Kasumi-1 (cell line): ENCODE measurements at regions not wholly inside any gene's neighbourhood (a gene's known extent, or its start where the extent isn't known, plus 50 kb on each side); places are given as distances from the start of the nearest gene placed in this dataset.
"Not testable (repeated sequence)": the region's sequence is repeated elsewhere in the genome, so short reads cannot be mapped to it uniquely, and the experiment has no call there.

ENCODE experiments used
- DNase-seq, 2 experiments: peaks; one replicate each; lab custom pipeline; 2025; lab: John Stamatoyannopoulos, UW

DNA sequence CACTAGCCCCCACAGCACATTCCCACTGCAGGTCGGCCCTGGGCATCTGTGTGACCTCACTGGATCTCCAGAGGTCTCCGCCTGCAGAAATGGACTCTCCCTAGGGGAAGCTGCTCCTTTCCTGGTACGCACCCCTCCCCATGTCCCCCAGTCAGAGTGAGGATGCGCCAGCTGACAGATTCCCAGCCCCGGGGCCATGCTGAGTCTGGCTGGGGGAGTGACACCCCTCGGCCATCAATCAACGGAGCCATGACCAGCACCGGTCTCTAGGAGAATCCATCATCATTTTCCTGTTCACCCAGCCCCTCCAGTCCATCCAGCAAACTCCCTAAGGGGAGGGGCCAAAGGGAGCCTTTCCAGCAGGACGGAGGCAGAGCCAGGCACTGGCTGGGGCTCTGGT lies 68.7 kb upstream of the PAX7 start:
- no peak for DNase-seq

DNA sequence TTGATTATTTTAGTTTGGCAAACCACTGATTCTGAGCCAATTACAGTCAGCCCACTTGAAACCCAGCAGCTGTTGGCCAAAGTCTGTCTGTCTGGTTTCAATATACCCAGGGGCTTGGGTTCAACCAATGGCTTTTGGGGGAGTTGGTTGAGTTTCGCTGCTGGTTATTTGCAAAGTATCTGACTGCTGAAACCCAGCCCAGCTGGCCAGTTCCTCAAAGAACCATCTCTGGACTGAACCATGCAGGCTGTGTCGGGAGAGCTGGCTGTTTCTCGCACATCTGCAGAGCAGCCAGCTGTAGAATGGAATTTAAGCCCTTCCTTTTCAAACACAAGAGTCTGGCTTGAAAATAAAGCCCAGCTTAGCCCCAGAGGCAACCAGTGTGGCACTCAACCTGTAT lies 66.0 kb upstream of the PAX7 start:
- no peak for DNase-seq

DNA sequence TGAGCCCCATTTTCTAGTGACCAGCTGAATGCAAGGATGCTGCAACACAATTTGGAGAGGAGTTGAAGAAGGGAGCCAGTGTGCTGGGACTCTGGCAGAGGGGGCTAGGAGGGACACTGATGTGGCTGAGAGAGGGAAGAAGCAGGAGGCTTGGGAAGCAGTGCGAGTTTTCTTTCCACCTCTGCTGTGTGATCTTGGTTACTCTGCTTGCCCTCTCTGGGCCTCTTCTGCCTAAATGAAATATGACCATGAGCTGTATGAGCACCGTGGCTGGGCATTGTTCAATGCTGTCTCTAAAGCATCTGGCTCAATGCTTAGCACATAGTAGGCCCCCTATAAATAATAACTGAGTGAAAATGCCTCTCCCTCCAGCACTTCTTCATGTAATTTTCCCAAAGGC lies 65.3 kb upstream of the PAX7 start:
- no peak for DNase-seq

- no peak for DNase-seq
Measured at GRCh38 chr1:18568489-18568888, 62.2 kb upstream of the PAX7 start.

DNA sequence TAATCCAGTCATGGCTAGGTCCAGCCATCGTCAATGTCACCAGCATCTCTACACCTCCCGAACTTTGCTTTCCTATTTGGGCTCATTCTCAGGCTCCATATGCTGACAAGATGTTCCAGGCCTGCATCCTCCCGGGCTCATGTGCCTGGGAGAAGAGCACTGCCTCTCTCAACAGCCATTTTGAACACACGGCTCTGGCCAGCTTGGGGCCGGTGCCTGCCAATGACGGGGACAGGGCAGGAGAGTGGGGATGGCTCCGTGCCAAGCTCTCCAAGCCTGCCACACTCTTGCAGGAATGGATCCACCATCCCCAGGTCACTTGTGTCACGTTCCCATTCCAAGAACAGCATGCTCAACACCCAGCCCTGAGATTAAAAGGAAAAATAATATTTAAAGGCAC lies 61.4 kb upstream of the PAX7 start:
- no peak for DNase-seq

DNA sequence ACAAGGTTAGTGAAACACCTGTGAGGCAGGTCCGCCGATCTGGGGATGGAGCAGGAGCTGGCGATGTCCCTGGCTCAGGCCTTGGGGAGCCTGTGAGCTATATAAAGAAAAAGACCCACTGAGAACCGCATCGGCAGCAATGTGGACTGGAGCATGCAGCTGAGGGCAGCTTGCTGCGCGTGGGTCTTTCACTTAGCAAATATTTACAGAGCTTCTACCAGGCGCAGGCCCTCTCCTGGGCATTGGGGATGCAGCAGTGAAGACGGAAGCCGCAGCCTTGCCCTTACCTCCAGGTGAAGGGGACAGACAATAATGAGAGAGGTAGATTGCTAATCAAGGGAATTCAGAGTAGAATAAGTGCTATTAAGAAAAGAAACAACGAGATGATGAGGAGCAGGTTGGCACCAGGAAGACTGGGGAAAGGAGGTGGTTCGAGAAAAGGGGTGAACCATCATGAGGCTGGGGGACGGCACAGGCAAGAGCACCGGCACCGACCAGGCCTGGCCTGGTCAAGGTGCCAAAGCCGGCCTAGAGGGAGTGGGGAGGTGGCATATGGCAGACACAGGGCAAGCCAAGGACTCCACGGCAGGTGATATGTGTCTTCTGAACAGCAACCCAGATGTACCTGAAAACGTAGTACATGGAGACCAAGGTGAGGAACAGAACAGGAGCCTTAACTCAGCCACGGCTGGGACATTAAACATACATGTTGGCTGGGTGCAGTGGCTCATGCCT lies 60.7 kb upstream of the PAX7 start:
- DNase-seq = no peak

- DNase-seq = no peak
Measured at GRCh38 chr1:18571275-18571674, 59.4 kb upstream of the PAX7 start.

GRCh38 chr1:18572022-18572880 lies 58.4 kb upstream of the PAX7 start:
- DNase-seq = no peak

GRCh38 chr1:18573170-18573569 lies 57.5 kb upstream of the PAX7 start:
- no peak for DNase-seq

DNA sequence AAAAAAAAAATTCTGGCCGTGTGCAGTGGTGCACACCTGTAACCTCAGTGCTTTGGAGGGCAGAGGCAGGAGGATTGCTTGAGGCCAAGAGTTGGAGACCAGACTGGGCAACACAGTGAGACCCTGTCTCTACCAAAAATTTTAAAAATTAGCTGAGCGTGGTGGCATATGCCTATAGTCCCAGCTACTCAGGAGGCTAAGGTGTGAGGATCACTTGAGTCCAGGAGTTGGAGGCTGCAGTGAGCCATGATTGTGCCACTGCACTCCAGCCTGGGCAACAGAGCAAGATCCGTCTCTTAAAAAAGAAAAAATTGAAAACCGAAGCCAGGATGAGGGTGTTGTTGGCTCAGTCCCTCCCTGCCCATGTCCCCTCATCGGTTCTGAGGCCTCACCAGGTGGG lies 55.9 kb upstream of the PAX7 start:
- DNase-seq = no peak

DNA sequence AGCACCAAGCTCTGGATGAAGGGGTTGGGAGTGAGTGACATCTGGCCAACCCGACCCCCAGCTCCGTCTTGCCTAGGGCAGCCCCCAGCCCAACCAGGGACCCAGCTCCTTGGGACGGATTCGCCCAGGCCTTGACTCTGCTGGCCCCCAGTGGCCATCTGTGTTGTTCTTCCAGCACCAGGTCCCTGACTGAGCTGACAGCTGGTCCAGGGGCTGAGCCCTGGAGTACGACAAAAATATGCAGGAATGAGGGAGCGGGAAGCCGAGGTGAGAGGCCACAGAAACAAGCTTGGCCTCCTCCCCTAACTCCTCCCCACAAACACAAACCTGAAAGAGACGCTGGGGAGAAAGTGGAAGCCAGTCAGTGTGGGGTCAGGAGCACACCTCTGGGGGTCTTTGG lies 55.0 kb upstream of the PAX7 start:
- DNase-seq = peak; percentile 9 to 11

DNA sequence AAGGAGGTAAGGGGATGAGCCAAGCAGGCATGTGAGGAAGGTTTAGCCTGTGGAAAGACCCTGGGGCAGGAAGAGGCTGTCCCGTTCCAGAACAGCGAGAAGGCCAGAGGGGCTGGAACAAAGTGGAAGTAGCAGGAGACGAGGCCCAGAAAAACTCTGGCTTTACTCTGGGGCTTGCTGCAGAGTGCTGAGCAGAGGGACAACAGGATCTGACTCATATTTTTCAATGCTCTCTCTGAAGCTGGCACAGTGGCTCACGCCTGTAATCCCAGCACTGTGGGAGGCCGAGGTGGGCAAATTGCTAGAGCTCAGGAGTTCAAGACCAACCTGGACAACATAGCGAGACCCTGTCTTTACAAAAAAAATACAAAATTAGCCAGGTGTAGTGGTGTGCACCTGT lies 52.4 kb upstream of the PAX7 start:
- no peak for DNase-seq

DNA sequence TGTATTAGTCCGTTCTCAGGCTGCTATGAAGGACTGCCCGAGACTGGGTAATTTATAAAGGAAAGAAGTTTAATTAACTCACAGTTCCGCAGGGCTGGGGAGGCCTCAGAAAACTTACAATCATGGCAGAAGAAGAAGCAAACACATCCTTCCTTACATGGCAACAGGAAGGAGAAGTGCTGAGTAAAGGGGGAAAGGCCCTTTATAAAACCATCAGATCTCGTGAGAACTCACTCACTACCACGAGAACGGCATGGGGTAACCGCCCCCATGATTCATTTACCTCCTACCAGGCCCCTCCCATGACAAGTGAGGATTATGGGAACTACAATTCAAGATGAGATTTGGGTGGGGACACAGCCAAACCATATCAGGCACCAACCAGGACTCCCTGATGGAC lies 51.4 kb upstream of the PAX7 start:
- not testable (repeated sequence) for DNase-seq

DNA sequence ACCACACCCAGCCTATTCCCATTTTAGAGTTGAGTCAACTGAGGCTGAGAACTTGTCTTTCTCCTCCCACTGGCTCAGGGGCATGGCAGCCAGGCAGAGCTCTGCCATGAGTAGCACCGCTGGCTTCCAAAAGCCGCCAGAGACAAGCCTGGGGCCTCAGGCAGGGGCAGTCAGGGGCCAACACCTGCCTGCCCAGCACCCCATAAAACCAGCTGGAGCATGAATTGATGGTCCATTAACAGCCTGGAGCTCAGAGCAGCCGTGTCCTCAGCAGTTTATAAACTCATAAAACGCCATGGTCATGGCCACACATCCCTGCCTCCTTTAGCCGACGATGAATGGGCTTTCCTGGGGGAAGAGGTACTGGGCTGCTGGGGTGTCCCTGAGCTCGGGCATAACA lies 50.6 kb upstream of the PAX7 start:
- DNase-seq = no peak

- DNase-seq = no peak
Measured at GRCh38 chr1:18580691-18581419, 49.8 kb upstream of the PAX7 start.
